A549 (cell line): ENCODE measurements at regions not wholly inside any gene's neighbourhood (a gene's known extent, or its start where the extent isn't known, plus 50 kb on each side); places are given as distances from the start of the nearest gene placed in this dataset.

Experiments used
- ATAC-seq, 2 experiments: fragments of 200-7000 bp in 1 of 2; fragments of >200 bp in 1 of 2; cut with Nextera tagmentation in 1 of 2; cut with Tn5 transposase in 1 of 2; 3 replicates each; pipeline versions ENCODE4 v1.8.0 to v1.9.1; 2018 to 2020; ENCODE audit warnings: mild to moderate bottlenecking in 1 of 2, moderate library complexity in 1 of 2
- CTCF ChIA-PET: fragments of 300-600 bp; sonication (Branson Sonifier 250); formaldehyde crosslinking; extraction: SDS; loops from one replicate; lab custom pipeline; 2021; ENCODE audit warnings: antibody characterized with exemption, inconsistent platforms; lab: Yijun Ruan, JAX
- POLR2A ChIA-PET: fragments of 350-600 bp; formaldehyde crosslinking; extraction: SDS; loops from one replicate; lab custom pipeline; 2021; ENCODE audit warnings: antibody characterized with exemption, inconsistent platforms; lab: Yijun Ruan, JAX
- DNase-seq, 2 experiments: peaks; one replicate each; pipeline versions ENCODE4 v3.0.0 to v3.0.0-alpha.2; 2011 to 2016; ENCODE audit warnings: low read depth in 1 of 2, low spot score in 1 of 2
- FAIRE-seq: peaks from 2 replicates; lab custom pipeline; 2011; peaks lifted over from hg19 to GRCh38; lab: Jason Lieb, UNC
- H3K27ac ChIP-seq, 2 experiments: fragments of >200 bp; sonication (Bioruptor Twin); formaldehyde crosslinking; 3 replicates each; pipeline ENCODE4 v1.5.1; 2016 to 2017
- H3K4me1 ChIP-seq: fragments of >200 bp; sonication (Bioruptor Twin); formaldehyde crosslinking; 3 replicates; pipeline ENCODE4 v1.6.1; 2016
- H3K4me2 ChIP-seq: fragments of >200 bp; sonication (Bioruptor Twin); formaldehyde crosslinking; 3 replicates; pipeline ENCODE4 v1.6.1; 2016
- H3K4me3 ChIP-seq: fragments of >200 bp; sonication (Bioruptor Twin); formaldehyde crosslinking; 3 replicates; pipeline ENCODE4 v1.5.1; 2016
- H3K9me3 ChIP-seq: fragments of >200 bp; sonication (Bioruptor Twin); formaldehyde crosslinking; 3 replicates; pipeline ENCODE4 v1.6.1; 2016
- CBX2 ChIP-seq: fragments of 200-600 bp; sonication (generic); IDR thresholded peaks from 2 replicates; pipeline ENCODE4 v1.6.1; 2016; ENCODE audit warnings: low read depth, mild to moderate bottlenecking, borderline replicate concordance
- CBX8 ChIP-seq: fragments of 200-600 bp; sonication (generic); IDR thresholded peaks from 2 replicates; pipeline ENCODE4 v1.6.1; 2016
- EP300 ChIP-seq, 2 experiments: fragments of >200 bp; sonication (Bioruptor Twin); formaldehyde crosslinking; IDR thresholded peaks; 2 replicates in 1 of 2; 3 replicates in 1 of 2; pipeline ENCODE4 v1.6.1; 2016 to 2017
- ESRRA ChIP-seq: fragments of 150-350 bp; IDR thresholded peaks from 2 replicates; pipeline ENCODE4 v1.6.1; 2014; ENCODE audit warnings: mild to moderate bottlenecking, low read length, borderline replicate concordance
- FOXS1 ChIP-seq: fragments of 250-450 bp; sonication (Bioruptor Pico); IDR thresholded peaks from 2 replicates; pipeline ENCODE4 v1.5.0; 2020; ENCODE audit warnings: mild to moderate bottlenecking, moderate library complexity
- HMGXB4 ChIP-seq: fragments of 250-450 bp; sonication (Bioruptor Pico); IDR thresholded peaks from 2 replicates; pipeline ENCODE4 v1.5.0; 2021; ENCODE audit warnings: mild to moderate bottlenecking, moderate library complexity, borderline replicate concordance
- HOXA7 ChIP-seq: fragments of 250-450 bp; sonication (Bioruptor Pico); IDR thresholded peaks from 2 replicates; pipeline ENCODE4 v1.5.0; 2020; ENCODE audit warnings: mild to moderate bottlenecking, moderate library complexity
- HOXB5 ChIP-seq: fragments of 250-450 bp; sonication (Bioruptor Pico); IDR thresholded peaks from 2 replicates; pipeline ENCODE4 v1.5.0; 2020; ENCODE audit warnings: mild to moderate bottlenecking, moderate library complexity
- KDM5A ChIP-seq: fragments of 200-600 bp; sonication (generic); IDR thresholded peaks from 2 replicates; pipeline ENCODE4 v1.6.1; 2016; ENCODE audit warnings: antibody characterized with exemption, mild to moderate bottlenecking
- MAFK ChIP-seq: fragments of 450-650 bp; IDR thresholded peaks from 2 replicates; pipeline ENCODE4 v1.6.1; 2014; ENCODE audit not compliant: partially characterized antibody
- NR3C1 ChIP-seq: fragments of >200 bp; sonication (Bioruptor Twin); formaldehyde crosslinking; IDR thresholded peaks from 3 replicates; pipeline ENCODE4 v1.6.1; 2017
- PHF8 ChIP-seq: fragments of 200-600 bp; sonication (generic); IDR thresholded peaks from 2 replicates; pipeline ENCODE4 v1.6.1; 2016; ENCODE audit warnings: low read depth, mild to moderate bottlenecking, antibody characterized with exemption, moderate library complexity, borderline replicate concordance
- RAD21 ChIP-seq, 2 experiments: fragments of >200 bp in 1 of 2; sonication (Bioruptor Twin) in 1 of 2; formaldehyde crosslinking in 1 of 2; IDR thresholded peaks in 1 of 2; conservative IDR thresholded peaks in 1 of 2; 2 replicates in 1 of 2; 3 replicates in 1 of 2; pipeline ENCODE4 v1.6.1; 2012 to 2018; ENCODE audit warnings: inconsistent platforms in 1 of 2
- RARB ChIP-seq: fragments of 250-450 bp; sonication (Bioruptor Pico); IDR thresholded peaks from 2 replicates; pipeline ENCODE4 v1.8.0; 2021; ENCODE audit warnings: mild to moderate bottlenecking, moderate library complexity
- RFX5 ChIP-seq: fragments of 450-650 bp; IDR thresholded peaks from 2 replicates; pipeline ENCODE4 v1.7.1; 2014; ENCODE audit warnings: antibody characterized with exemption, mild to moderate bottlenecking, moderate library complexity
- RNF2 ChIP-seq: fragments of 200-600 bp; sonication (generic); IDR thresholded peaks from 2 replicates; pipeline ENCODE4 v1.6.1; 2016; ENCODE audit warnings: low read depth, mild to moderate bottlenecking, antibody characterized with exemption, moderate library complexity, borderline replicate concordance
- SMC3 ChIP-seq: fragments of >200 bp; sonication (Bioruptor Twin); formaldehyde crosslinking; IDR thresholded peaks from 3 replicates; pipeline ENCODE4 v1.6.1; 2018; ENCODE audit warnings: inconsistent platforms
- TFCP2L1 ChIP-seq: fragments of 250-450 bp; sonication (Bioruptor Pico); IDR thresholded peaks from 2 replicates; pipeline ENCODE4 v1.5.0; 2021; ENCODE audit warnings: mild to moderate bottlenecking
- ZC3H11A ChIP-seq: fragments of 450-650 bp; IDR thresholded peaks from 2 replicates; pipeline ENCODE4 v1.6.1; 2014; ENCODE audit warnings: antibody characterized with exemption, mild to moderate bottlenecking
- ZFP36 ChIP-seq: fragments of 450-650 bp; IDR thresholded peaks from 2 replicates; pipeline ENCODE4 v1.6.1; 2014; ENCODE audit warnings: borderline replicate concordance; ENCODE audit not compliant: partially characterized antibody
- ZNF302 ChIP-seq: fragments of 250-450 bp; sonication (Bioruptor Pico); IDR thresholded peaks from 2 replicates; pipeline ENCODE4 v1.9.0; 2021; ENCODE audit warnings: inconsistent platforms, mild to moderate bottlenecking, moderate library complexity
- WGBS: methylation state at CpG from one replicate; pipeline ENCODE4 v1.1.6; 2017; ENCODE audit errors: missing lambda C conversion rate; 5-methylcytosine and 5-hydroxymethylcytosine counted together
- TF ChIP-seq, protein P1 (sequence below): IDR thresholded peaks from 2 replicates; pipeline ENCODE4 v1.6.1; 2012

DNA sequence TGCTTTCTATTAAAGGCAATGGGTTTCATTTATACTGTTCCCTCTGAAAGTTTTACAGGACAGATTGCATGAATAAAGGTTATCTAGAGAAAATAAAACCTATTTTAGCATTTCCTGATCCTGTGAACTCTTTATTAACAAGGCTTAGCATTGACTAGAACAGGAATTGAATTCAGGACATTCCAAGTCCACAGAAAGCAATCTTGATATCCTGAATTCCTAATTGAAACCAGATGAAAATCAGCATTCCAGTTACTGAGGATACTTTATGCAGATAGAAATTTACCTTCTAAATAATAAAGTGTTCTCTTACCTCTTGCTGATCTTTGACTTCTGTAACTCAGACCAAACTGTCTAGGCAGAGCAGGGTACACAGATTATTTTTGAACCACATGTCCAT is 151.4 kb downstream of the ZNF518B start:
- ChIA-PET POLR2A (no interaction called here), CTCF (no interaction called here)
- Histone ChIP-seq H3K4me1 (no peaks in the 10 kb centered on the region), H3K4me3 (no peak overlapping the region), H3K27ac (no peak overlapping the region), H3K9me3 (no peaks in the 10 kb centered on the region), H3K4me2 (no peak overlapping the region)
- ATAC-seq (no peak), FAIRE-seq (no peak), DNase-seq (no peak)
- TF ChIP-seq HOXB5 (no peak), RNF2 (no peak), RARB (CRISPR knock-in tag) (no peak), ZNF302 (CRISPR knock-in tag) (no peak), FOXS1 (CRISPR knock-in tag) (no peak), ESRRA (no peak), KDM5A (no peak), RAD21 (conservative IDR thresholded peaks at IDR 0.05 in 1 of 2, IDR thresholded peaks at IDR 0.05 in 1 of 2) (no peak), EP300 (IDR thresholded peaks at IDR 0.05) (no peak), CBX2 (no peak), NR3C1 (no peak), HMGXB4 (no peak), PHF8 (no peak), HOXA7 (no peak), ZFP36 (no peak)
- TF ChIP-seq, protein P1, sequence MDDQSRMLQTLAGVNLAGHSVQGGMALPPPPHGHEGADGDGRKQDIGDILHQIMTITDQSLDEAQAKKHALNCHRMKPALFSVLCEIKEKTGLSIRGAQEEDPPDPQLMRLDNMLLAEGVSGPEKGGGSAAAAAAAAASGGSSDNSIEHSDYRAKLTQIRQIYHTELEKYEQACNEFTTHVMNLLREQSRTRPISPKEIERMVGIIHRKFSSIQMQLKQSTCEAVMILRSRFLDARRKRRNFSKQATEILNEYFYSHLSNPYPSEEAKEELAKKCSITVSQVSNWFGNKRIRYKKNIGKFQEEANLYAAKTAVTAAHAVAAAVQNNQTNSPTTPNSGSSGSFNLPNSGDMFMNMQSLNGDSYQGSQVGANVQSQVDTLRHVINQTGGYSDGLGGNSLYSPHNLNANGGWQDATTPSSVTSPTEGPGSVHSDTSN = no peak

DNA sequence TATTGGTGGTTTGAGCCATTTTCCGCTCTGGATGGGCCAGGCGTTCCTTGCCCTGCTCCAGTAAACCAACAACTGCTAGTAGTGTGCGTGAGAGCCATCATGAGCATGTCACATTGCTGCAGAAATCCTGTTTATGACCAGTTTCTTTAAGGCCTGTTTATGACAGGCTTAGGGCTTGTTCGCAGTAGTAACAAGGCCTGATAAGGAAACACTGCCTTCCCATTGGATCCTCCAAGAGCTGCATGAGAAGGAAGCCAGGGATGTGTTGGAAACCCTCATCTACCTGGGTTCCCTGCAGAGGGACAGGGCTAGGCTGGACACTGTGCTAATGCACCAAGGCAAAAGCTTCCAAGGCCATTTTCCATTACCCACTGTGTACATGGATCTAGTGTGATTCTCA is 153.9 kb downstream of the ZNF518B start:
- POLR2A ChIA-PET = no interaction called here
- TF ChIP-seq RFX5 = no peak
- Histone ChIP-seq H3K27ac (no peak overlapping the region), H3K4me2 (no peak overlapping the region), H3K4me3 (no peak overlapping the region), H3K4me1 (no peaks in the 10 kb centered on the region), H3K9me3 (no peaks in the 10 kb centered on the region)
- FAIRE-seq (no peak), DNase-seq (no peak), ATAC-seq (no peak)
- 0% methylated on average over 4 of the region's 4 CpGs for WGBS
- CTCF ChIA-PET = no interaction called here

GRCh38 chr4:10302096-10302495 is 155.1 kb downstream of the ZNF518B start:
- Histone ChIP-seq H3K4me1 (no peaks in the 10 kb centered on the region), H3K4me2 (no peak overlapping the region), H3K9me3 (no peaks in the 10 kb centered on the region), H3K4me3 (no peak overlapping the region), H3K27ac (no peak overlapping the region)
- no peak for TF ChIP-seq ESRRA
- TF ChIP-seq RNF2 = no peak
- TF ChIP-seq TFCP2L1 (CRISPR knock-in tag) = no peak
- TF ChIP-seq ZC3H11A = no peak
- TF ChIP-seq SMC3 = no peak
- TF ChIP-seq CBX8 = no peak
- no peak for TF ChIP-seq MAFK
- TF ChIP-seq ZNF302 (CRISPR knock-in tag) = no peak
- ATAC-seq = no peak
- WGBS = 0% methylated on average over 2 of the region's 2 CpGs
- ChIA-PET POLR2A (no interaction called here), CTCF (no interaction called here)
- FAIRE-seq = no peak
- DNase-seq = no peak
